Hematopoietic multipotent progenitor cell treated with erythropoietin and hydrocortisone succinate and interleukin-3 and kit ligand, for 17 days (in vitro differentiated cells): ENCODE measurements at regions not wholly inside any gene's neighbourhood (a gene's known extent, or its start where the extent isn't known, plus 50 kb on each side); places are given as distances from the start of the nearest gene placed in this dataset.

ENCODE experiments used
- DNase-seq: peaks from one replicate; pipeline ENCODE4 v3.0.0-alpha.2; 2015; ENCODE audit warnings: low spot score

GRCh38 chr17:14813649-14814370 is 451.3 kb downstream of the PMP22 start:
- DNase-seq = no peak

GRCh38 chr17:14808425-14808824 is 456.7 kb downstream of the PMP22 start:
- DNase-seq = no peak

DNA sequence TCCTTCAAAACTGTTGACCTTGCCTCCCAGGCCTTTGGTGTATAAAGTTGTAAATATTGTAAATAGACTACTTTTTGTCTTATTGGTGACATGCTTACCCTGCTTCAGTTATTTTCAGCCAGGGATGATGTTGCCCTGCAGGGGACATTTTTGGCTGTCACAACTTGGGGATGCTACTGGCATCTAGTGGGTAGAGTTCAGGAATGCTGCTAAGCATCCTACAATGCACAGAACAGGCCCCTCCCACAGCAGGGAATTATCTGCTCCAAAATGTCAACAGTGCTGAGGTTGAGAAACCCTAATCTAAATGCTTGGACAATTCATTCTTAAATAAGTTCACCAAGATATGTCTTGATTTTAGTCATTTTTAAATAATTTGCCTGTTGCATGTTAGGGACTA is 459.8 kb downstream of the PMP22 start:
- no peak for DNase-seq

DNA sequence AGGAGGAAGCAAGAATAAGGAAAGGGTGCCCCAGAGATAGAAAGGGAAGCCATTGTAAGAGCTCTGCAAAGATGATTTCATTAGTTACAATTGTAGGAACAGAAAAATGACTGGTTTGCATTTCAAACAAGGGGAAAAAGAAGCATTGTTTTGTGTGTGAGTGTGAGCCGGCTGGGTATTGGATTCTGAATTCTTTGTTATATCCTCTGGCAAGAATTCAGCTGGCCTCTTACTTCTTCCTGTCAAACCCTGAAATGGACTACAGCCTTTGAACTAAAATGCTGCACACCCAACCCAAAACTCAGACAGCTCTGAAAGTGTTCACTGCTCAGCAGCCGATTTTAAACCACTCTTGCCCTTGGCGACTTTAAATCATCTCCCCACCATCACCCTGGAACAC is 461.3 kb downstream of the PMP22 start:
- DNase-seq = no peak

- no peak for DNase-seq
Observed at GRCh38 chr17:14797801-14798200, 467.3 kb downstream of the PMP22 start.

DNA sequence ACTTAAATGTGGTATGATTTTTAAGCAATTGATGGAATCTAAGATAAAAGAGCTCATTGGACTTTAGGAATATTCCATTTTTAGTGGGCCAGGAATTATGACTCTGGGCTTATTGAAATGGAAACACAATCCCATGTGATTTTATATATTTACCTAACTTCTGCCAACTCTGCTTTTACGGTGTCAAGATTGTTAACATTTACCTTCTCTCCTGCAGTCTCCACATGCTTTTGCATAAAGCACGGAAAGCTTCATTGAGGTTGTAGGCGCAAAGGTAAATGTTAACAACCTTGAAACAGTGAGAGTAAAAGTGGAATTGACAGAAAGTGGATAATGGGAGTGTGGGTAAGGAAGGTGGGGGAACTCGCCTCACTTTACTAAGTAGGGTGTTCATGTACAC is 468.1 kb downstream of the PMP22 start:
- no peak for DNase-seq

- no peak for DNase-seq
Observed at GRCh38 chr17:14794961-14795360, 470.2 kb downstream of the PMP22 start.

DNA sequence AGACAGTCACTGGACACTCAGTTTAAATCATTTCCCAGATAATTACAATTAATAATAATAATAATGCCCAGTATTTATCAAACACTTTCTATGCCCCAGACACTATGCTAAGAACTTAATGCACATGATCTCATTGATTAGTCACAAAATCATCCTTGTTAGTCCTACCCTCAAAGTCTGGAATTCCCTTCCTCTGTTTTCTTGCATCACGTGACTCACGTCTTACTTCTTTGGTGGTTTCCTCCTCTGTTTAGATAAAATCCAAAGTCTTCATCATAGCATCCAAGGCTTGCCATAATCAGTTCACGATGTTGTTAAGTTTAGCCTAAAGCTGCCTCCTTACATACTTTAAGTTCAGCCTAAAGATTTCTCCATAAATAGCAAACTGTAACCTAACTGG is 471.9 kb downstream of the PMP22 start:
- no peak for DNase-seq

GRCh38 chr17:14792746-14793145 is 472.4 kb downstream of the PMP22 start:
- DNase-seq = no peak

DNA sequence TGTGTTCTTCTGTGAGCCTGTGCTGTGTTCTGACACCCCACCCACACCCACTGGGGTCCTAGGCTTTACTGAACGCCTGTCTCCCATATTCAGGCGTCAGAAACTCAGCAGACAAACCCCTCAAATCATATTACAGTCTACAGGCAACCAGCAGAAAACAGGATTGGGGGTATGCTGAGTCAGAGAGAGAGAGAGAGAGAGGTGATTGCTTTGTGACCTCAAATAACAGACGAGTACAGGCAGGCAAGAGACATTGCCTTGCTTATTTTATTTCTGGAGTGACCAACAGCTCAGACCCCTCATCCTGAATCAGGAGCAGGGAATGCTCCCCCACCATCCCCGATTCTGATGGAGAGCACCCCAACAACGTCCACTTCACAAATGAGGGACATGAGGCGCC is 473.9 kb downstream of the PMP22 start:
- no peak for DNase-seq

GRCh38 chr17:14790521-14790920 is 474.6 kb downstream of the PMP22 start:
- no peak for DNase-seq

DNA sequence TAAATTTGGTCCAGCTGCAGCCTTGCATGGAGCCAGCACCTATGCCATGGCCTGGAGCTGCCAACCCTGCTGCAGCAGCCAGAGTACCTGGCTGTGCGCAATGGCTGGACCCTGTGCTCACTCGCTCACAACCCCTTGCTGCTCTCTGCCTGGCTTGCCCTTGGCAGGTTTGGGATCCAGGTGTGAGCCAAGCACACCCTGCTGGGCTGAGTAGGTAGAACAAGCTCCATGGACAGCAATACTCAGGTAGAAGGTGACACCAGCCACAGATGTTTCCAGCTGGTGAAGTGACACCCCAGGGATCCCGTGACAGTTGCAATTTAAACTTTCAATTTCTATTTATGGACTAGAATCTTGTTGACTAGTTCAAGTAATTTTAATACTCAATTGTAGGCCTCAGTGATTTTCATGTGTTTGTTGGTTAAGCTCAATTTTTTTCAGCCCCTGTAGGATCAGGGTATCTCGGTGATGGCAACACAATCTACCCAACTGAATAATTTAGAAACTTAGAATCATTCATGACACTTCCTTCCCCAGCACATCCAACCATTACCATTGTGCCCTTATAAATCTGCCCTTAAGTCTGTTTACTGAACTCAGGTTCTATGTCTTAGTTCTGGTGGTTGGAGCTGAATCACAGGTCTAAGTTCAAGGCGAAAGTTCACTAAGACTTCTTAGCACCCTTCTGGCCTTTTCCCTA is 480.0 kb downstream of the PMP22 start:
- DNase-seq = no peak

GRCh38 chr17:14781123-14781522 is 480.2 kb downstream of the HS3ST3B1 start:
- DNase-seq = no peak

GRCh38 chr17:14780097-14780651 is 479.3 kb downstream of the HS3ST3B1 start:
- no peak for DNase-seq

- DNase-seq = no peak
Observed at GRCh38 chr17:14779241-14779640, 478.4 kb downstream of the HS3ST3B1 start.

- no peak for DNase-seq
Observed at GRCh38 chr17:14777291-14777690, 476.4 kb downstream of the HS3ST3B1 start.

DNA sequence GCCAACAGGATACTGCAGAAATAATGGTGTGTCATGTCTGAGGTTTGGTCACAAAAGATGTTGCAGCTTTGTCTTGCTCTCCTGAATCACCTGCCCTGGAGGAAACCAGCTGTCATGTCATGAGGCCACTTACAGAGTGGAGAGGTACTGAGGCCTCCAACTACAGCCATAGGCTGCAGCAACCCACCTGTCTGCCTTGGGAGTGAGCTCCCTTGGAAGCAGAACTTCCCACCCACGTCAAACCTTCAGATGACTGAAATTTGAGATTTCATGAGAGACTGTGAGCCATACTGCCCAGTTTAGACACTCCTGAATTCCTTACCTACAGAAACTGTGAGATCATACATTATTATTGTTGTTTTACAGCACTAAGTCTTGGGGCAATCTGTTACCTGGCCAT is 475.9 kb downstream of the HS3ST3B1 start:
- no peak for DNase-seq

DNA sequence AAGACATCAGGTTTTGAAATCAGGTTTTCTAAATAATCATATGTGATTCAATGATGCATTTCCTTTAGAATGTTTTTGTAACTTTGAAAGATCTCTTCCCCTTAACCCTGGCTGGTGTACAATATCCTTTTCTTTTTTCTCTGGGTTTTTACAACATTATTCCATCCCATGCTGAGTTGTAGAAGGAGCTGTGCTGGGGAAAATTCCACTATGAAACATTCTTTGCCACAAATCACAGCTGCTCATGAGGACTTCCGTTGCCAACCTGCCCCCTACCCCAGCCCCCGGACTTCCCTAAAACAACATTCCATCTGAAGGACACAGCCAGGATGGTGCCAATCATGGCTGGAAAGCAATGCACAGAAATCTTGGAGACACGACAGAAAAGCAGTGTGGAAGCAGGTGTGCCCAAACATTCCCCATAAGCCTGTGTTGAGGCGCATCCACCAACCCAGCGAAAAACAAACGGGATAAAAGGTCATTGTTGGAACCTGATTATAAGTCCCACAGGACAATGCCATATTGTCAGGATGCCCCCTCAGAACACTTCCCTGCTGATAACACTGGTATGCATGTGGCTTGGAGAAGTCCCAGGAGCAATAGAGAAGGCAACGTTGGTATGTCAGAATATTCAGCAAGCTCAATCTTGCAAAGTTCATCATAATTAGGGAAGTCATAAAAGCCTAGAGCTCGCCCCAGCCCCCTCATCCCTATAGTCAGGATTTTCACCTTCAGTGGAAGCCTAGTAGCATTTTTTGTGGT is 475.0 kb downstream of the HS3ST3B1 start:
- no peak for DNase-seq

- DNase-seq = no peak
Observed at GRCh38 chr17:14774774-14775173, 473.9 kb downstream of the HS3ST3B1 start.

- DNase-seq = no peak
Observed at GRCh38 chr17:14772776-14773175, 471.9 kb downstream of the HS3ST3B1 start.

DNA sequence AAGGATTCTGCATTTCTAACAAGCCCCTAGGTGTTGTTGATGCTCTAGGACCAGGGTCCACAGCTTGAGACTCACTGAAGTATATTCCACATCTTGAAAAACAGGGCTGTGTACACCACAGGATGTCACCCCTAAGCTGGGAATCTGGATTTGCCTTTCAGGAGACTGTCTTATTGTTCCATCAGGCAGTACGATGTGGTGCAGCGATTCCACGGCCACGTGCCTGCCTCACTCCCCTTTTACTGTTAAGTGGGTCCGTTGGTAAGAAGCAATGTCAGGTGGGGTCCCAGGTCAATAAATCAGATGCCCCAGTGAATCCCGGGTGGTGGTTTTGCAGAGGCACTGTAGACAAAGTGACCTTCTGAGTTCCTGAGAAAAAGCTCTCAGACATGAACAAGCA is 470.7 kb downstream of the HS3ST3B1 start:
- no peak for DNase-seq

GRCh38 chr17:14768923-14769322 is 468.0 kb downstream of the HS3ST3B1 start:
- no peak for DNase-seq
